B cell (primary cell): ENCODE measurements at regions not wholly inside any gene's neighbourhood (a gene's known extent, or its start where the extent isn't known, plus 50 kb on each side); places are given as distances from the start of the nearest gene placed in this dataset.

ENCODE experiments used
- ATAC-seq: fragments of 200-7000 bp; cut with Tn5 transposase; one replicate; pipeline ENCODE4 v1.10.0; 2021; ENCODE audit warnings: low read depth, mild to moderate bottlenecking, moderate number of reproducible peaks, moderate library complexity
- CTCF ChIA-PET: fragments of 350-600 bp; sonication (Branson Sonifier 250); formaldehyde crosslinking; loops from one replicate; lab custom pipeline; 2021; ENCODE audit warnings: antibody characterized with exemption, inconsistent platforms; lab: Charles Lee
- POLR2A ChIA-PET: fragments of 350-600 bp; sonication (Branson Sonifier 250); formaldehyde crosslinking; loops from one replicate; lab custom pipeline; 2021; ENCODE audit warnings: antibody characterized with exemption; lab: Charles Lee
- DNase-seq: peaks from one replicate; pipeline ENCODE4 v3.0.0; 2013
- H2AFZ ChIP-seq: 2 replicates; pipeline ENCODE4 v1.6.1; 2012; ENCODE audit warnings: mild to moderate bottlenecking, low read depth, low read length; ENCODE audit not compliant: insufficient read depth, poor library complexity, severe bottlenecking
- H3K27ac ChIP-seq, 2 donors: 1 replicate in 1 of 2; 2 replicates in 1 of 2; pipeline ENCODE4 v1.5.1; 2012 to 2013; ENCODE audit warnings: low read length in 2 of 2, mild to moderate bottlenecking in 2 of 2, moderate library complexity in 1 of 2
- H3K27me3 ChIP-seq, 4 experiments: fragments of 200-600 bp in 1 of 4; sonication (generic) in 1 of 4; replicated peaks in 1 of 4; 1 replicate in 2 of 4; 2 replicates in 2 of 4; pipeline versions ENCODE4 v1.6.1 to v1.7.0; 2013 to 2016; ENCODE audit warnings: low read length in 3 of 4, mild to moderate bottlenecking in 2 of 4, mixed read lengths in 1 of 4, moderate library complexity in 1 of 4; ENCODE audit not compliant: insufficient read depth in 4 of 4, control insufficient read depth in 3 of 4; ENCODE audit errors: control extremely low read depth in 1 of 4
- H3K36me3 ChIP-seq, 2 experiments: replicated peaks in 1 of 2; 1 replicate in 1 of 2; 2 replicates in 1 of 2; pipeline versions ENCODE4 v1.6.1 to v1.7.1; 2013; ENCODE audit warnings: low read length in 1 of 2; ENCODE audit not compliant: insufficient read depth in 2 of 2, control insufficient read depth in 1 of 2; ENCODE audit errors: control extremely low read depth in 1 of 2, extremely low read depth in 1 of 2
- H3K4me1 ChIP-seq, 2 donors: fragments of 200-600 bp in 1 of 2; sonication (generic) in 1 of 2; 1 replicate in 1 of 2; 2 replicates in 1 of 2; pipeline versions ENCODE4 v1.5.1 to v1.6.1; 2013 to 2017; ENCODE audit warnings: low read length in 2 of 2; ENCODE audit not compliant: control insufficient read depth in 2 of 2, insufficient read depth in 2 of 2
- H3K4me2 ChIP-seq: replicated peaks from 2 replicates; pipeline ENCODE3; 2012; ENCODE audit warnings: mild to moderate bottlenecking, low read depth, low read length; ENCODE audit not compliant: poor library complexity, severe bottlenecking
- H3K4me3 ChIP-seq, 5 experiments: fragments of 200-600 bp in 1 of 5; sonication (generic) in 1 of 5; 1 replicate in 3 of 5; 2 replicates in 2 of 5; pipeline versions ENCODE4 v1.5.1 to v1.7.0; 2011 to 2016; ENCODE audit warnings: low read length in 4 of 5, mild to moderate bottlenecking in 4 of 5, low read depth in 2 of 5, control low read depth in 1 of 5, moderate library complexity in 1 of 5; ENCODE audit not compliant: insufficient read depth in 1 of 5; ENCODE audit errors: control extremely low read depth in 1 of 5, extremely low read depth in 1 of 5
- H3K79me2 ChIP-seq: fragments of 200-600 bp; sonication (generic); one replicate; pipeline ENCODE4 v1.6.0; 2016; ENCODE audit warnings: low read length; ENCODE audit not compliant: control insufficient read depth, insufficient read depth
- H3K9ac ChIP-seq: fragments of 200-600 bp; sonication (generic); 2 replicates; pipeline ENCODE4 v1.6.1; 2017; ENCODE audit warnings: mild to moderate bottlenecking, low read length, moderate library complexity
- H3K9me3 ChIP-seq, 3 donors: one replicate each; pipeline versions ENCODE4 v1.6.1 to v1.7.1; 2013; ENCODE audit warnings: low read length in 2 of 3; ENCODE audit not compliant: control insufficient read depth in 2 of 3, insufficient read depth in 1 of 3; ENCODE audit errors: control extremely low read depth in 1 of 3
- H4K20me1 ChIP-seq: 2 replicates; pipeline ENCODE4 v1.6.0; 2012; ENCODE audit warnings: mild to moderate bottlenecking, low read length; ENCODE audit not compliant: insufficient read depth, control insufficient read depth, poor library complexity, severe bottlenecking
- H3K27ac Mint-ChIP-seq: one replicate; pipeline ENCODE4 v1.8.0; 2021; ENCODE audit warnings: mixed read lengths
- H3K27me3 Mint-ChIP-seq: one replicate; pipeline ENCODE4 v1.8.0; 2021; ENCODE audit warnings: mixed read lengths
- H3K4me1 Mint-ChIP-seq: one replicate; pipeline ENCODE4 v1.8.0; 2021; ENCODE audit warnings: mixed read lengths
- H3K4me3 Mint-ChIP-seq: one replicate; pipeline ENCODE4 v1.8.0; 2021; ENCODE audit warnings: mixed read lengths
- H3K9me3 Mint-ChIP-seq: one replicate; pipeline ENCODE4 v1.8.0; 2022; ENCODE audit warnings: mixed read lengths; ENCODE audit not compliant: insufficient read depth
- EZH2 ChIP-seq: IDR thresholded peaks from 2 replicates; pipeline ENCODE4 v1.6.1; 2012; ENCODE audit warnings: borderline replicate concordance, low read depth, mild to moderate bottlenecking, moderate library complexity, low read length; ENCODE audit not compliant: insufficient read depth, poor library complexity, severe bottlenecking
- WGBS: methylation state at CpG from one replicate; pipeline ENCODE4 v1.1.5; 2013; ENCODE audit warnings: missing lambda C conversion rate; ENCODE audit not compliant: insufficient coverage; 5-methylcytosine and 5-hydroxymethylcytosine counted together
- intact Hi-C: fragments of 100-400 bp; cut with micrococcal nuclease; formaldehyde crosslinking; loops from one replicate; pipeline ENCODE4 v1.10.0; 2022
- TF ChIP-seq, protein P1 (sequence below): fragments of 200-600 bp; IDR thresholded peaks from one replicate; pipeline ENCODE4 v1.8.0; 2022; ENCODE audit warnings: antibody characterized with exemption, mild to moderate bottlenecking

- Histone ChIP-seq H2AFZ (no peak overlapping the region), H4K20me1 (no peaks in the 10 kb centered on the region), H3K4me1 (no peaks in the 10 kb centered on the region), H3K4me2 (no peak overlapping the region), H3K4me3 (no peak overlapping the region), H3K36me3 (no peaks in the 10 kb centered on the region), H3K79me2 (no peaks in the 10 kb centered on the region), H3K9ac (no peak overlapping the region), H3K27ac (no peak overlapping the region), H3K9me3 (peaks cover 0 to 8% (median 3%) of the 10 kb centered on the region in 3 donors), H3K27me3 (no peaks in the 10 kb centered on the region)
- no peak for DNase-seq
- intact Hi-C loops, result no loop called here
- Mint-ChIP-seq H3K4me3 (no peak overlapping the region), H3K27me3 (peaks cover 2% of the 10 kb centered on the region), H3K4me1 (no peaks in the 10 kb centered on the region), H3K27ac (no peak overlapping the region), H3K9me3 (peaks cover 7% of the 10 kb centered on the region)
- TF ChIP-seq EZH2, result no peak
- ATAC-seq, result no peak
- POLR2A ChIA-PET, result no interaction called here
- CTCF ChIA-PET, result no interaction called here
Measured at GRCh38 chr2:128914320-128914719, 595.7 kb upstream of the HS6ST1 start.

GRCh38 chr2:128921751-128922150 lies 603.1 kb upstream of the HS6ST1 start:
- Mint-ChIP-seq H3K9me3 (peaks cover 11% of the 10 kb centered on the region), H3K4me1 (no peaks in the 10 kb centered on the region), H3K27ac (no peak overlapping the region), H3K4me3 (no peak overlapping the region), H3K27me3 (peaks cover 13% of the 10 kb centered on the region)
- DNase-seq (no peak), ATAC-seq (no peak)
- Histone ChIP-seq H3K9me3 (peaks cover 0 to 2% (median under 1%) of the 10 kb centered on the region in 3 donors), H3K4me1 (no peaks in the 10 kb centered on the region), H4K20me1 (no peaks in the 10 kb centered on the region), H3K79me2 (no peaks in the 10 kb centered on the region), H3K27me3 (peaks cover 0 to 4% (median 0%) of the 10 kb centered on the region in 4 experiments), H2AFZ (no peak overlapping the region), H3K36me3 (no peaks in the 10 kb centered on the region), H3K27ac (no peak overlapping the region), H3K9ac (no peak overlapping the region), H3K4me2 (no peak overlapping the region), H3K4me3 (no peak overlapping the region)
- TF ChIP-seq, protein P1, sequence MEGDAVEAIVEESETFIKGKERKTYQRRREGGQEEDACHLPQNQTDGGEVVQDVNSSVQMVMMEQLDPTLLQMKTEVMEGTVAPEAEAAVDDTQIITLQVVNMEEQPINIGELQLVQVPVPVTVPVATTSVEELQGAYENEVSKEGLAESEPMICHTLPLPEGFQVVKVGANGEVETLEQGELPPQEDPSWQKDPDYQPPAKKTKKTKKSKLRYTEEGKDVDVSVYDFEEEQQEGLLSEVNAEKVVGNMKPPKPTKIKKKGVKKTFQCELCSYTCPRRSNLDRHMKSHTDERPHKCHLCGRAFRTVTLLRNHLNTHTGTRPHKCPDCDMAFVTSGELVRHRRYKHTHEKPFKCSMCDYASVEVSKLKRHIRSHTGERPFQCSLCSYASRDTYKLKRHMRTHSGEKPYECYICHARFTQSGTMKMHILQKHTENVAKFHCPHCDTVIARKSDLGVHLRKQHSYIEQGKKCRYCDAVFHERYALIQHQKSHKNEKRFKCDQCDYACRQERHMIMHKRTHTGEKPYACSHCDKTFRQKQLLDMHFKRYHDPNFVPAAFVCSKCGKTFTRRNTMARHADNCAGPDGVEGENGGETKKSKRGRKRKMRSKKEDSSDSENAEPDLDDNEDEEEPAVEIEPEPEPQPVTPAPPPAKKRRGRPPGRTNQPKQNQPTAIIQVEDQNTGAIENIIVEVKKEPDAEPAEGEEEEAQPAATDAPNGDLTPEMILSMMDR, result no peak
- TF ChIP-seq EZH2, result no peak
- 57% methylated on average over 2 of the region's 2 CpGs for WGBS
- CTCF ChIA-PET, result no interaction called here
- intact Hi-C loops, result no loop called here
- POLR2A ChIA-PET, result no interaction called here
